GM13976 (cell line): ENCODE measurements at regions not wholly inside any gene's neighbourhood (a gene's known extent, or its start where the extent isn't known, plus 50 kb on each side); places are given as distances from the start of the nearest gene placed in this dataset.

Source experiments
- DNase-seq: peaks from one replicate; pipeline ENCODE4 v3.0.0; 2012; ENCODE audit warnings: low spot score
- in situ Hi-C: fragments of 300-500 bp; cut with MboI; formaldehyde crosslinking; loops from one replicate; pipeline ENCODE4 v1.12.0; 2022; ENCODE audit warnings: low sequenced_read_pairs, mixed read lengths, inconsistent platforms; ENCODE audit not compliant: unreplicated experiment
- TF ChIP-seq, protein P1 (sequence below): IDR thresholded peaks from 2 replicates; pipeline ENCODE4 v1.5.1; 2012; ENCODE audit warnings: borderline replicate concordance, mild to moderate bottlenecking; ENCODE audit not compliant: insufficient read depth; ENCODE audit errors: extremely low read depth, missing control alignments, control extremely low read depth

DNA sequence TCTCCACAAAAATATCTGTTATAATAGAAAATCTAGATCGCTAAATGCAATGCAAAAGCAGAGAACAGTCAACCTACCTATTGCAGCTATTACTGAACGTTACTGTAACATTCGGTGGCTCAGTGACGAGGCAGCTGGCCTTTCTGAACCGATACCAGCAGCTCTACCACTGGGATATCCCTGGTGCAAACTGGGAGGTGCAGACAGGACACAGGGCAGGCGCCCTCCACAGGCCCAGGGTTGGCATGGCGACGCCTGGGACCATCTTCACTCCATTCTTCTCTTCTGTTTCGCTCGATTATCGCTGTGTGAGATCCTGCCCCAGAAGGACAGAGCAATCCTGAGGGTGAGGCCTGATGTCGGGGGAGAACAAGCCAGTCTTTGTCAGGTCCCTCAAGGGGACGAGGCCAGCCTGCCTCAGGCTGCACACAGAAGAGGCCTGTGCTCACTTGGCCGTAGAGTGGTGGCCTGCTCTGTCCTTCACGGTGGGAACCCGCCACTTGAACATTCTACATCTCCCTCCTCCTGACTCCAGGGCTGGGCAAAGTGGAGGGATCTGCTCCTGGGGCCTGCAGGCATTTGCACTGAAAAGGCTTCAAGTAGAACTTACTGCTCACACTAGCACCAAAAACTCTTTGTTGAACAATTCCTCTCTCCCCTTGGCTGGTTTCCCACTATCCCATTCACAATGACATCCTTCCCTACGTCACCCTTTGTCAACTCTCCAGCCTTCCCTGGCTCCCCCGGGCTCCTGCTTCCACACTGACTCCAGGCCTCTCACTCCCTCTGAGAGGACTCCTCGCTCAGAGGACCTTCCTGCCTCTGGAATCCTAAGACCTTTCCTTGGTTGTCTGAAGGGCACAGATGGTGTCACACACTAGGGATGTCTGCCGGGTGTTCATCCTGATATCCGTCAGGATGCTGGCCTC is 49.7 kb downstream of the CYRIA start:
- no peak for DNase-seq
- in situ Hi-C loops, result no loop called here
- TF ChIP-seq, protein P1, sequence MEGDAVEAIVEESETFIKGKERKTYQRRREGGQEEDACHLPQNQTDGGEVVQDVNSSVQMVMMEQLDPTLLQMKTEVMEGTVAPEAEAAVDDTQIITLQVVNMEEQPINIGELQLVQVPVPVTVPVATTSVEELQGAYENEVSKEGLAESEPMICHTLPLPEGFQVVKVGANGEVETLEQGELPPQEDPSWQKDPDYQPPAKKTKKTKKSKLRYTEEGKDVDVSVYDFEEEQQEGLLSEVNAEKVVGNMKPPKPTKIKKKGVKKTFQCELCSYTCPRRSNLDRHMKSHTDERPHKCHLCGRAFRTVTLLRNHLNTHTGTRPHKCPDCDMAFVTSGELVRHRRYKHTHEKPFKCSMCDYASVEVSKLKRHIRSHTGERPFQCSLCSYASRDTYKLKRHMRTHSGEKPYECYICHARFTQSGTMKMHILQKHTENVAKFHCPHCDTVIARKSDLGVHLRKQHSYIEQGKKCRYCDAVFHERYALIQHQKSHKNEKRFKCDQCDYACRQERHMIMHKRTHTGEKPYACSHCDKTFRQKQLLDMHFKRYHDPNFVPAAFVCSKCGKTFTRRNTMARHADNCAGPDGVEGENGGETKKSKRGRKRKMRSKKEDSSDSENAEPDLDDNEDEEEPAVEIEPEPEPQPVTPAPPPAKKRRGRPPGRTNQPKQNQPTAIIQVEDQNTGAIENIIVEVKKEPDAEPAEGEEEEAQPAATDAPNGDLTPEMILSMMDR, result no peak

DNA sequence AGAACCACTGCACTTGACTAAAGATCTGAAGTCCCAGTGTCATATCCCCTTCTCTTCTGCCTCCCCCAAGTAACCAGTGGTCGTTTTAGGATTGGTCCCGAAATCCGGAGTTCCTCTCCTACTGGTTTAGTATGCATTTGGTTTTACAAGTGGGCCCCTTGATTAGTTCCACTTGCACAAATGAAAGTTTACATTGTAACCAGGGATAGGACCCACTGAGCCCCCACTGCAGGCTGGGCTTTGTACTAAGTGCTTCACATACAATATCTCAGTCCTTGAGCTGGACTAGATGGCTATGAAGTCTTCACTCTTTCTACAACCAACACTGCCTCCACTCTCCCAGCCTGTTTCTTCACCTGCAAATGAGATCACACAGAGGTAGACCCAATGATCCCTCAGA is 50.4 kb downstream of the CYRIA start:
- DNase-seq, result no peak
- in situ Hi-C loops, result no loop called here
- TF ChIP-seq, protein P1, result no peak

DNA sequence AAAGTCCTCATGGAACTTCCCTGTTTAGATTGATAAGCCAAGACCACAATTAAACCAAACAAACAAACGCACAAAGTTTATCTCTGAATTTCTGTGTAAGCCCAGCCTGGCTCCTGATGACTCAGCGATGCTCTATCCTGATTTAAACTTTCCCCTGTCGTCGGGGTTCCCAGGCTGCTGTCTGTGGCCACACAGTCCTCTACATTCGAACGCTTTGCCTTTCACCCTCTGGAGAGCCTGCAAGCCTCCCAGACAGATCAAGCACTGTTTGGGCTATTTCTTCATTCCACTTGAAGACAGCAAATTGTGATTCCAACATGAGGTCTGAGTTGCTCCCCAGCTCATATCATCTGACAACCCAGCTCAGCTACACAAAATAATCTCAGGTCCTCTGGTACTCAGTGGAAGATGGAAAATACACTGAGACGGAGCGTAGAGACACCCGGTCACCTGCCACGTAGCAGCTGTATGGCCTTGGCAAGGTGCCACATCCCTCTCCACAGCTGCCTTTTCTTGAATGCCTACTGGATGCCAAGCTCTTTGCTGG is 51.2 kb downstream of the CYRIA start:
- DNase-seq, result no peak
- TF ChIP-seq, protein P1, result no peak
- in situ Hi-C loops, result no loop called here

DNA sequence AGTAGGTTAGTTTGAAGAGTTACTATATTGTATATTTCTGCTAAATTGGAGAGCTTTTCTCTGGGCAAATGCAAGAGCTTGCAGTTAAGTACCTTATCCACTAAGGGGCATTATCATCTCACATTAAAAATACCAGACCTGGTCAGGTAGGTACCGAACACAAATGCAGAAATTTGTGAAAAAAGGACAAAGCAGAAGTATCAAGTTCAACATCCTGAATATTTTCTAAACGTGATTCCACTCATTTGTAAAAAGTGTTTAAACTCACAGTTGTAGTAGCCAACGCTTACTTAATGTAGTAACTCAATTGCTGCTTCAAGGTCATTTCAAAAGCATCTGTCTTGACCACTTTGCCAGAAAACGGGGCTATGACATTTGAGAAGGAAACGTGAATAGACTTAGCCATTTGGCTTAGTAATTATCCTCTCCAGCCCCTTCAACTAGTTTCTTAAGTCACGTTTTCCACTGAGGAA is 52.1 kb downstream of the CYRIA start:
- in situ Hi-C loops, result no loop called here
- peak; percentile 56 for DNase-seq
- TF ChIP-seq, protein P1, result peak; percentile 39

DNA sequence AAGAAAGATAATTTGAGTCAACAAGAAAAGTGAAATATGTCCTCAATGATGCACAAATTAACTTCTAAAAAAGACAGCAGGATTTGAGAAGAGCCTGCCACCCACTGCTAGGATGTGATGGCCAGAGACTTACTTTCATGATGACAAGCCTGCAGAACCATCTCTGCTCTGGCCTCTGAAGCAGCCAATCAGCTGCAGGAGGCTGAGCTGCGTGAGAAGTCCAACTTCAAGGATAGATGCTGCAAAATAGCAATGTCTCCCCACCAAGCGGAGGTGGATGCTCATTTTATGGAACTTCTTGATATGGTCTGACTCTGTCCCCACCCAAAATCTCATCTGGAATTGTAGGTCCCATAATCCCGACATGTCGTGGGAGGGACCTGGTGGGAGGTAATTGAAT is 53.1 kb downstream of the CYRIA start:
- DNase-seq, result no peak
- in situ Hi-C loops, result no loop called here
- TF ChIP-seq, protein P1, result no peak

DNA sequence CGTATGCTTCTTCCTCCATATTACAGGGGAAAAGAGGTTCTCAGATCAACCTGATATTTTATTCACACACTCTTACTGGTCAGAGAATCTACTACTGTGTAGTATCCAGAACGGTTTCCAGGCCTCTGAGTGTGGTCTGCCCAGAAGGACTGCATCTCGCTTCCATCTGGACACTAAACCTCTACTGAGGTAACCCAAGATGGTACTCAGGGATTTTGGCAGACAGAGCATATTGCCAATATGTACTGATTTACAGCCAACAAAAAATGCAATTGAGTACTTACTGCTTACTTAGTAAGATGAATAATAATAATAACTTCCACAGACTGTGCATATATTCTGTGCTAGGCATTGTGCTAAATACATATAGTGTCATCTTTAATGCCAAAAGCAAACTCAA is 55.8 kb downstream of the CYRIA start:
- in situ Hi-C loops, result no loop called here
- no peak for DNase-seq
- TF ChIP-seq, protein P1, result no peak
